Non-pigmented ciliary epithelial cell (primary cell): ENCODE measurements at regions not wholly inside any gene's neighbourhood (a gene's known extent, or its start where the extent isn't known, plus 50 kb on each side); places are given as distances from the start of the nearest gene placed in this dataset.

Experiments used
- DNase-seq: peaks from one replicate; pipeline ENCODE4 v3.0.0-alpha.2; 2010; ENCODE audit warnings: low read depth

GRCh38 chr18:6650747-6651146, 78.8 kb upstream of the ARHGAP28 start:
- no peak for DNase-seq

- no peak for DNase-seq
Observed at GRCh38 chr18:6652098-6652497, 77.4 kb upstream of the ARHGAP28 start.

GRCh38 chr18:6653880-6654279, 75.6 kb upstream of the ARHGAP28 start:
- DNase-seq, result no peak

- no peak for DNase-seq
Observed at GRCh38 chr18:6659963-6660725, 69.4 kb upstream of the ARHGAP28 start.

GRCh38 chr18:6661692-6662415, 67.7 kb upstream of the ARHGAP28 start:
- DNase-seq, result no peak

GRCh38 chr18:6666012-6666685, 63.4 kb upstream of the ARHGAP28 start:
- no peak for DNase-seq

- no peak for DNase-seq
Observed at GRCh38 chr18:6668836-6669235, 60.7 kb upstream of the ARHGAP28 start.

- DNase-seq, result no peak
Observed at GRCh38 chr18:6672821-6673308, 56.7 kb upstream of the ARHGAP28 start.

- no peak for DNase-seq
Observed at GRCh38 chr18:6677086-6677485, 52.4 kb upstream of the ARHGAP28 start.

- DNase-seq, result no peak
Observed at GRCh38 chr18:6679201-6679600, 50.3 kb upstream of the ARHGAP28 start.
